Esophagus (tissue), 2 donors: ENCODE measurements at regions not wholly inside any gene's neighbourhood (a gene's known extent, or its start where the extent isn't known, plus 50 kb on each side); places are given as distances from the start of the nearest gene placed in this dataset.

ENCODE experiments used
- H3K27ac ChIP-seq, 2 donors: one replicate each; pipeline ENCODE4 v1.5.1; 2013; ENCODE audit warnings: low read depth in 2 of 2, mild to moderate bottlenecking in 2 of 2, inconsistent platforms in 1 of 2, low read length in 1 of 2, moderate library complexity in 1 of 2
- H3K27me3 ChIP-seq, 2 donors: one replicate each; pipeline ENCODE4 v1.6.1; 2013; ENCODE audit warnings: low read length in 2 of 2, control low read depth in 1 of 2, mild to moderate bottlenecking in 1 of 2; ENCODE audit not compliant: insufficient read depth in 2 of 2, control insufficient read depth in 1 of 2
- H3K36me3 ChIP-seq, 2 donors: one replicate each; pipeline ENCODE4 v1.6.1; 2013; ENCODE audit warnings: low read length in 1 of 2; ENCODE audit not compliant: control insufficient read depth in 2 of 2, insufficient read depth in 2 of 2
- H3K4me1 ChIP-seq, 2 donors: one replicate each; pipeline ENCODE4 v1.6.1; 2013; ENCODE audit warnings: low read length in 1 of 2; ENCODE audit not compliant: control insufficient read depth in 2 of 2, insufficient read depth in 2 of 2
- H3K4me3 ChIP-seq, 2 donors: one replicate each; pipeline ENCODE4 v1.5.1; 2013; ENCODE audit warnings: low read length in 2 of 2, mild to moderate bottlenecking in 2 of 2, low read depth in 1 of 2, moderate library complexity in 1 of 2
- H3K9me3 ChIP-seq, 2 donors: one replicate each; pipeline ENCODE4 v1.6.1; 2013; ENCODE audit warnings: mild to moderate bottlenecking in 2 of 2, low read depth in 1 of 2, low read length in 1 of 2, moderate library complexity in 1 of 2; ENCODE audit not compliant: control insufficient read depth in 2 of 2, insufficient read depth in 1 of 2
- WGBS, 2 donors: extraction: QIAGEN DNeasy Blood & Tissue Kit; methylation state at CpG; one replicate each; pipeline ENCODE4 v1.1.7; 2013; 5-methylcytosine and 5-hydroxymethylcytosine counted together
- donor health status: healthy with polysubstance abuse.
- donor health status: Bipolar disorder and iron deficiency.

DNA sequence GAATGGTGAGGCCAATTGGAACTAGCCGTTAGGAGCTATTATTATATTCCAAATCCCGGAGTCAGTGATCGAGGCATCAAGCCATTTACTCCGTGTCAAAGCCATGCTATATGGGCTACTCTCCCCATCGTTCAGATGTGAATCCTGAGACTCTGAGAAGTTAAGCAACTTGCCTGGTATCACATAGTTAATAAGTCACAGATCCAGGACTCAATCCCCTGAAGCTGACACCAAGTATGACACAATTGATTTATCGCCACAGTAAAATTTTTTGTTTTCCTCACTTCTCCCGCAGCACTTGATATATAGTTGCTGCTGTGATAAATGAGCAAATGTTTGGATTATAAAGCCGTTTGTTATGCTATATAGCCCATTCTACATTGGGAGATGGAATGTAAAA is 50.8 kb upstream of the TSHZ2 start:
- no peak overlapping the region for H3K27ac ChIP-seq
- WGBS, 2 donors = 87 to 91% methylated on average over 8 of the region's 8 CpGs

DNA sequence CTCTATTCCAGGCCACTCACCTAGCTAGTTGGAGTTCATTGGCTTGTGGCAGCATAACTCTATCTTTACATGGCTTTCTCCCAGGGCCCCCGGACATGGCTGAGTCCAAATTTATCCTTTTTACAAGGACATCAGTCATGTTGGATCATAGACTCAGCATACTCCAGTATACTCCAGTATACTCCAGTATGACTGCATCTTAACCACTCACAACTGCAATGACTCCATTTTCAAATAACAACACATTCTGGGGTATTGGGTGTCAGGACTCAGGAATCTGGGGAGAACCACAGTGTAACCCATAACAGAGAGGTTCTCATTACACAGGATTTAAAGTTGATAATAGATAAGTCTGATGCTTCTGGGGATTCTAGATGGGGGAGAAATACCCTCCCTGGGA is 53.8 kb upstream of the TSHZ2 start:
- WGBS, 2 donors = 91 to 100% methylated on average over 1 of the region's 1 CpG
- Histone ChIP-seq H3K9me3 (no peaks in the 10 kb centered on the region), H3K36me3 (no peaks in the 10 kb centered on the region), H3K4me3 (no peak overlapping the region), H3K27ac (no peak overlapping the region), H3K27me3 (no peaks in the 10 kb centered on the region), H3K4me1 (no peaks in the 10 kb centered on the region)

More for the DNA sequence above, 50.8 kb upstream of the TSHZ2 start:
- Histone ChIP-seq H3K36me3 (no peaks in the 10 kb centered on the region), H3K9me3 (no peaks in the 10 kb centered on the region), H3K4me1 (no peaks in the 10 kb centered on the region), H3K27me3 (no peaks in the 10 kb centered on the region), H3K4me3 (no peak overlapping the region)

DNA sequence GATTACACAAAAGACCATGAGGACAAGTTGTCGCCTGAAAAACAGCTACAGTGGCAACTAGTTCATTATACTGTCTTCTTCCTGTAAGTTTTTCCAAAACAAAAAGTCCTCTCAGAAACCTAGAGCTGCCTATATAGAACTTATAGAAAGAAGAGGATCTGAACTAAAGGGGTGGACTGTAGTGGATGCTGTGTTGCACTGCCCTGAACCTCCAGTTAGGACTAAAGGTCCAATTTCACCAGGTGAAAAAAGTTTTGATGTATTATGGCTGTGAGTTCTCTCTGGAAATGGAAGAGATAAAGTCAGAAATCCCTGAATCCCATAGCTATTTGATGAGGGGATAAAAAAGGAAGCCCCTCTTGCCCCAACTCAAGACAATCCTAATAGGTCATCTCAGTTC is 56.6 kb upstream of the TSHZ2 start:
- H3K4me3 ChIP-seq = no peak overlapping the region
- H3K4me1 ChIP-seq = no peaks in the 10 kb centered on the region
- no peaks in the 10 kb centered on the region for H3K36me3 ChIP-seq
- no peaks in the 10 kb centered on the region for H3K9me3 ChIP-seq
- H3K27me3 ChIP-seq = no peaks in the 10 kb centered on the region
- 97 to 100% methylated on average over 1 of the region's 1 CpG for WGBS, 2 donors
- H3K27ac ChIP-seq = no peak overlapping the region

DNA sequence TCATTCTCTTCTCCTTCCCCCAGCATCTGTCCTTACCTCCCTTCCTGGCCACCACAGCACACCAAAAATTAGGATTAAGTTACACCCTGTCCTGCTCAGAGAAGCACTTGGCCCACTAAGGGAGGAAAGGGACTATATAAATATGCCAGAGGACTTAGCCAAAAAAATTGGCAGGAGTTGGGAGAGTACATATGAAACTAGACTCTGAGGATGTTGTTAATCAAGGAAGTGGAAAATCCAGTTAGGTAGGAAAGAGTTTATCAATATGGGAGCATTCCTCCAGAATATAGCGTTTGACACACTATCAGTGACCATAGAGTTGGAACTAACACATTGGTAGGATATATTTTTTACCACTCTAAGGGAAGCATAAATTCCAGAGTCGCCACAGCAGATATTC is 57.3 kb upstream of the TSHZ2 start:
- Histone ChIP-seq H3K27me3 (no peaks in the 10 kb centered on the region), H3K4me1 (no peaks in the 10 kb centered on the region), H3K9me3 (no peaks in the 10 kb centered on the region), H3K27ac (no peak overlapping the region), H3K4me3 (no peak overlapping the region), H3K36me3 (no peaks in the 10 kb centered on the region)
- 64 to 78% methylated on average over 2 of the region's 2 CpGs for WGBS, 2 donors

GRCh38 chr20:52913650-52914387 is 58.3 kb upstream of the TSHZ2 start:
- H3K27me3 ChIP-seq = no peaks in the 10 kb centered on the region
- no peaks in the 10 kb centered on the region for H3K36me3 ChIP-seq
- WGBS, 2 donors = 84 to 88% methylated on average over 3 of the region's 3 CpGs
- H3K27ac ChIP-seq = no peak overlapping the region
- H3K9me3 ChIP-seq = no peaks in the 10 kb centered on the region
- H3K4me1 ChIP-seq = no peaks in the 10 kb centered on the region
- H3K4me3 ChIP-seq = no peak overlapping the region

- Histone ChIP-seq H3K27ac (no peak overlapping the region), H3K9me3 (no peaks in the 10 kb centered on the region), H3K4me3 (no peak overlapping the region), H3K36me3 (no peaks in the 10 kb centered on the region), H3K27me3 (no peaks in the 10 kb centered on the region), H3K4me1 (no peaks in the 10 kb centered on the region)
- WGBS, 2 donors = 68 to 72% methylated on average over 8 of the region's 8 CpGs
These were observed 66.7 kb upstream of the TSHZ2 start for GRCh38 chr20:52905241-52905994.

DNA sequence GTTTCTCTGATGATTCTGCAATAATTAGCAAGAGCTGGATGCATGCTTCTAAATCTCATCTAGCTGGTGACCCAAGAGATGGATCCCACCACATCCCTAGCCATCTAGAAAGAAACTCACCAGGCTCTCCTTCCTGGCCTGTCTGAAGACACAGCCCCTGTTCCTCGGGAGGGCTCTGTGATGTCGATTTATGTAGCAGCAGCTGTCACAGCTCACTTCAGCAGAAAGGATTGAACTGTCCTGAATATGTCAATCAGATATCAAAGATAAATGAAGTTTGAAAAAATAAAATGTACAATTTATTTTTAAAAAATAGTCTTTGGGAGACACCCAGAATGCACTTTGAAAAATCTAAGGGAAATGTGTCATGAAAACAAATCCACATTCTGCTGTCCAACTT is 67.3 kb upstream of the TSHZ2 start:
- no peak overlapping the region for H3K4me3 ChIP-seq
- H3K4me1 ChIP-seq = no peaks in the 10 kb centered on the region
- H3K36me3 ChIP-seq = no peaks in the 10 kb centered on the region
- 29 to 31% methylated on average over 2 of the region's 2 CpGs for WGBS, 2 donors
- no peaks in the 10 kb centered on the region for H3K27me3 ChIP-seq
- H3K27ac ChIP-seq = no peak overlapping the region
- no peaks in the 10 kb centered on the region for H3K9me3 ChIP-seq

GRCh38 chr20:52899041-52899608 is 73.0 kb upstream of the TSHZ2 start:
- Histone ChIP-seq H3K4me1 (no peaks in the 10 kb centered on the region), H3K9me3 (no peaks in the 10 kb centered on the region), H3K27me3 (no peaks in the 10 kb centered on the region), H3K4me3 (no peak overlapping the region), H3K27ac (no peak overlapping the region), H3K36me3 (no peaks in the 10 kb centered on the region)
- WGBS, 2 donors = 79 to 86% methylated on average over 5 of the region's 5 CpGs

DNA sequence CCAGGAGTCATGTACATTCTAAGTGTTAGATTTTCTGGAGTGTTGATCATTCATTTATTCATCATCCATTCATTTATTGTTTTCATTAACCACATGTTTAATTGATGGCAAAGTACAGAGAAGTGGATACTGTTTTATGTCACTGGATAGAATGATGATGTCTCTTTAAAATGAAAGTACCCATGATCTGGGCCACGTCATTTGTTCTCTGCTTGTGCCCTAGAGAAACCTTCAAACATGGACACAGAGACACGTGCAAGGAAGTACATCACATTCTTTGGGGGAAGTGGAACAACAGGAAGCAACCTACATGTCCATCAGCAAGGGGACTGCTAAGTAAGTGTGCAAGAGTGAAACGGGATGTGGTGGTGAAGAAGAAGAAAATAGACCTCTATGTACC is 75.8 kb upstream of the TSHZ2 start:
- H3K36me3 ChIP-seq = no peaks in the 10 kb centered on the region
- H3K4me1 ChIP-seq = no peaks in the 10 kb centered on the region
- H3K27ac ChIP-seq = no peak overlapping the region
- H3K4me3 ChIP-seq = no peak overlapping the region
- H3K27me3 ChIP-seq = no peaks in the 10 kb centered on the region
- H3K9me3 ChIP-seq = no peaks in the 10 kb centered on the region
- 44 to 49% methylated on average over 3 of the region's 3 CpGs for WGBS, 2 donors
